ENCODE measurements at regions not wholly inside any gene's neighbourhood (a gene's known extent, or its start where the extent isn't known, plus 50 kb on each side); places are given as distances from the start of the nearest gene placed in this dataset.

DNA sequence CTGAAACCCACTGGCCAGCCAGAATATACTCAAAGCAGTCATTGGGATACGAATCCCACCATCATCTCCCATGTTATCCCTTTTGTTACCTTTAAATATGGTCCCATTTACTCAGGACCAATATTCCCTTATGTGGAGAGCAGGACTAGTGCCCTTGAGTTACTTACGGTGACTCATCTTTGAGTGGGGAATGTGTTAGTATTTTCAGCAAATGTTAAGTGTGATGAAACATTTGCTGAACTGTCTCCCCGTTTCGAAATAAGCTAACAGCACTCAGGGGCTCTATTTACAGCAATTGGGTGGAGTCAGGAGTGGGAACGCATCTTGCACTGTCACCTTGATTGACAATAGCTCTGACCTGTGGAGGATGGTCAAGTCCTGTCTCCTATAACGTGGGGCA is 67.4 kb downstream of the CTSL start:
- DNase-seq (ENCODE audit: low spot score) = peak; percentile 75
- peak overlapping the region; percentile 69 for H3K27ac ChIP-seq
- POLR2A ChIA-PET (ENCODE audit: low non-redundant PET) = no interaction called here
- TF ChIP-seq, protein P1, sequence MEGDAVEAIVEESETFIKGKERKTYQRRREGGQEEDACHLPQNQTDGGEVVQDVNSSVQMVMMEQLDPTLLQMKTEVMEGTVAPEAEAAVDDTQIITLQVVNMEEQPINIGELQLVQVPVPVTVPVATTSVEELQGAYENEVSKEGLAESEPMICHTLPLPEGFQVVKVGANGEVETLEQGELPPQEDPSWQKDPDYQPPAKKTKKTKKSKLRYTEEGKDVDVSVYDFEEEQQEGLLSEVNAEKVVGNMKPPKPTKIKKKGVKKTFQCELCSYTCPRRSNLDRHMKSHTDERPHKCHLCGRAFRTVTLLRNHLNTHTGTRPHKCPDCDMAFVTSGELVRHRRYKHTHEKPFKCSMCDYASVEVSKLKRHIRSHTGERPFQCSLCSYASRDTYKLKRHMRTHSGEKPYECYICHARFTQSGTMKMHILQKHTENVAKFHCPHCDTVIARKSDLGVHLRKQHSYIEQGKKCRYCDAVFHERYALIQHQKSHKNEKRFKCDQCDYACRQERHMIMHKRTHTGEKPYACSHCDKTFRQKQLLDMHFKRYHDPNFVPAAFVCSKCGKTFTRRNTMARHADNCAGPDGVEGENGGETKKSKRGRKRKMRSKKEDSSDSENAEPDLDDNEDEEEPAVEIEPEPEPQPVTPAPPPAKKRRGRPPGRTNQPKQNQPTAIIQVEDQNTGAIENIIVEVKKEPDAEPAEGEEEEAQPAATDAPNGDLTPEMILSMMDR (conservative IDR thresholded peaks at IDR 0.05; ENCODE audit: low read depth) = no peak
- CTCF ChIA-PET = interaction anchor here (0.7 to 1.6 kb wide), 3 partner anchors 19 to 240 kb away, joined by 3 to 5 read pairs (median 4); no protein-coding TSS in a partner anchor

DNA sequence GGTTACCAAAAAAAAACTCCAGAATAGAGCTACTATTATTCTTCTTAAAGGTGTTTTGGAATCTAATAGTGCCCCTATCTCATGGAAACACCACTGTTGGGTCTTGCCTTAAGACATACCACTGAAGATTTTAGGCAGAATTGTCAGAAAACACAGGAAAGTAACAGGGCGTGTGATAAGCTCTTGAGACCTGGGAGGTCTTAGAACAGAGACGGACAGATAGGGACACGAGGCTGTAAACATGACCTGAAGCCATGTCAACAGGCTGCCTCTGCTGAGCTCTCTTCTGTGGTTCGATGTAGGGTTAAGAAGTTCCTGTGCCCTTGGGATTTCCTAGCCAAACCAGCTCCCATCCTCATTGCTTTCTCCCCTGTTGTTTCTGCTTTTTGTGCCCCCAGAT is 69.3 kb downstream of the CTSL start:
- CTCF ChIA-PET = interaction anchor here (0.7 to 1.8 kb wide), 4 partner anchors 20 to 184 kb away, joined by 3 to 5 read pairs (median 4); no protein-coding TSS in a partner anchor

DNA sequence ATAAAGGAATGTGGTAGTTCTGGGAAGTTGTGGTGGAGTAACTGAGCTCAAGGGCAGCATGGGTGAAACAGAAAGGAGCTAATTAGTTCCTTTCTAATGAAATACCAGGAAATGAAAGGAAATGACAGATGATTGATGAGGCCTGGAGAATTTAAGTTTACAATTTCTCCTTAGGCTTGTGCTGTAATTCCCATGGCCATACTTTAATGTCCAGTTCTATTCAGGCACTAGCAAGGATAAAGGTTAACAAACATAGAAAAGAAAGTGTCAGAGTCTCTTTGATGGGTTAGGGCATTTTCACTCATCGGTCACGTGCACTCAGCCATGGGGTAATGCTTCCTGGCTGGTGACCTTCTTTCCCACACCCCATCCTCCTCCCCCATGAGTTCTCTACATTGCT is 70.3 kb downstream of the CTSL start:
- ChIA-PET POLR2A (ENCODE audit: low non-redundant PET) (no interaction called here), CTCF (interaction anchor here (0.7 to 1.8 kb wide), 3 partner anchors 16 to 369 kb away, joined by 3 to 5 read pairs (median 4); no protein-coding TSS in a partner anchor)
- TF ChIP-seq, protein P1 (conservative IDR thresholded peaks at IDR 0.05; ENCODE audit: low read depth) = no peak
- no peak for DNase-seq (ENCODE audit: low spot score)
- no peak overlapping the region for H3K27ac ChIP-seq

More for the DNA sequence above, 69.3 kb downstream of the CTSL start:
- DNase-seq (ENCODE audit: low spot score) = no peak
- POLR2A ChIA-PET (ENCODE audit: low non-redundant PET) = no interaction called here
- H3K27ac ChIP-seq = no peak overlapping the region
- TF ChIP-seq, protein P1 (conservative IDR thresholded peaks at IDR 0.05; ENCODE audit: low read depth) = no peak

DNA sequence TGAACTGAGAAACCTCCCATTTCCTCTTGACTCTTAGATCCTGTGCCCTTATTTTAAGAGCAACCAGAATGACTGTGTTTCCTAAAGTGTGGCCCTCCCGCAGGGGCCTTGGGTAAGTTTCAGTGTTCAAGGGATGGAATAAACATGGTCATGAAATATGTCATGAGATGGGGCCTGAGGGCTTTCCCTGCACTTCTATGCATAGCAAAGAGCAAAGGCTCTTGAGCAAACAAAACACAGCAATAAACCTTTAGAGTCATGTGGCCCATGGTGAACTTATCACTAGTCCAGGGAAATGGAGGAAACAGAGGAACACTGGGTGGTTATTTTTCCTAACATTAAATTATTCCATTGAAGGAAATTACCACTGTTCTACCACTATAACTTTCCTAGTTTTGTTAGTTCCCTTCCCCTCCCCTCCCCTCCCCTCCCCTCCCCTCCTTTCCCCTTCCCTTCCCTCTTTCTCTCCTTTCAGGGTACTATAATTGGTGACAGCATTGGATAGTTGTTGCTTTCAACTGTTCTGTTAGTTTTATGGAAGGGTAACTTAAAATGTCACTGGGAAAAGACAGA is 72.4 kb downstream of the CTSL start:
- TF ChIP-seq, protein P1 (conservative IDR thresholded peaks at IDR 0.05; ENCODE audit: low read depth) = no peak
- no peak overlapping the region for H3K27ac ChIP-seq
- ChIA-PET CTCF (no interaction called here), POLR2A (ENCODE audit: low non-redundant PET) (no interaction called here)
- DNase-seq (ENCODE audit: low spot score) = no peak

DNA sequence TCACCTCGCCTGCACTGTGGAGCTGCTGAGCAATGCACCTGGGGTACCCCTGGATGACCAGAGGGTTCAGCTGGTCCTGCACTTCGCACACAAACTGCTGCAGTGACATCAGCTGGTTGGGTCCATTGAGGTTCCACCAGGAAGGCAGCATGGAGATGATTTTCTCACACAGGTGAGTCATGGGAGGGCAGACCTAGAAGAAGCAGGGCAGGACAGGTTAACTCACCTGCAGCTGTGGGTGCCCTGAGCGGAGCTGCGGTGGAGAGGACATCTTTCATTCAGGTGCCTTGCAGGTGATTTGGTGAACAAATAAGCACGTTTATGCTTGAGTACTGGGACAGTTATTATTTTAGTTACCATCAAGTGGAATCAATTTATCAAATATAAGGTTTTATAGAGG is 73.6 kb downstream of the CTSL start:
- DNase-seq (ENCODE audit: low spot score) = no peak
- ChIA-PET POLR2A (ENCODE audit: low non-redundant PET) (no interaction called here), CTCF (no interaction called here)
- H3K27ac ChIP-seq = no peak overlapping the region
- TF ChIP-seq, protein P1 (conservative IDR thresholded peaks at IDR 0.05; ENCODE audit: low read depth) = no peak

DNA sequence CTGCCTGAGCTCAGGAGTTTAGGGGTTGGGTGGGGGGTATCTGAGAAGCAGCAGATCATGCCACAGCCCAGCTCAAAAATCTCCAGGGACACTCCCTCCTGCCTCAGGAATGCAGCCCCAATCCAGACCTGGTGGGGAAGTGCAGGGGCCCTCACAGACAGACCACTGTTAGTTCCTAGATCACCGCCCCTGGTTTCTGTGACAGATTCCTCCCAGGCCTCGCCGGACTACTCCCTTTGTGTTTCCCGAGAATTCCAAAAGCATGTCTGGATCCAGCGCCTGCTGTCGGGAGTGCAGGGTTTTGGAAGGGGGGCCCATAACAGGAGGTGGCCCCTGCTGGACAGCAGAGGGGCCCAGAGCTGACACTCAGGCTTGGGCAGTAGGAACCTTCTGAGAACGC is 74.5 kb downstream of the CTSL start:
- ChIA-PET POLR2A (ENCODE audit: low non-redundant PET) (no interaction called here), CTCF (interaction anchor here (2.4 kb wide), 1 partner anchor 12 kb away, joined by 12 read pairs; no protein-coding TSS in a partner anchor)
- DNase-seq (ENCODE audit: low spot score) = no peak
- TF ChIP-seq, protein P1 (conservative IDR thresholded peaks at IDR 0.05; ENCODE audit: low read depth) = no peak
- no peak overlapping the region for H3K27ac ChIP-seq
